SK-N-SH treated with all-trans-retinoic acid at 6 μM for 48 hours (cell line): ENCODE measurements at regions not wholly inside any gene's neighbourhood (a gene's known extent, or its start where the extent isn't known, plus 50 kb on each side); places are given as distances from the start of the nearest gene placed in this dataset.

Experiments
- ATAC-seq: fragments of 200-7000 bp; cut with Tn5 transposase; 3 replicates; pipeline ENCODE4 v1.9.1; 2020; ENCODE audit warnings: mild to moderate bottlenecking, moderate library complexity
- ARNTL ChIP-seq: fragments of 450-650 bp; formaldehyde crosslinking; IDR thresholded peaks from 2 replicates; pipeline ENCODE4 v1.5.0; 2020; ENCODE audit warnings: low read depth, mild to moderate bottlenecking, moderate library complexity, borderline replicate concordance
- BACH2 ChIP-seq: fragments of 250-450 bp; sonication (Bioruptor Pico); IDR thresholded peaks from 2 replicates; pipeline ENCODE4 v1.9.0; 2021; ENCODE audit warnings: mild to moderate bottlenecking, borderline replicate concordance
- CSDC2 ChIP-seq: fragments of 250-450 bp; sonication (Bioruptor Pico); IDR thresholded peaks from 2 replicates; pipeline ENCODE4 v1.5.0; 2020; ENCODE audit warnings: mild to moderate bottlenecking, moderate library complexity
- ESRRG ChIP-seq: fragments of 250-450 bp; sonication (Bioruptor Pico); IDR thresholded peaks from 2 replicates; pipeline ENCODE4 v1.6.1; 2021; ENCODE audit warnings: mild to moderate bottlenecking
- GLIS3 ChIP-seq: fragments of 250-450 bp; sonication (Bioruptor Pico); IDR thresholded peaks from 2 replicates; pipeline ENCODE4 v1.5.0; 2020; ENCODE audit warnings: mild to moderate bottlenecking, moderate library complexity
- ISL1 ChIP-seq: fragments of 250-450 bp; sonication (Bioruptor Pico); IDR thresholded peaks from 2 replicates; pipeline ENCODE4 v2.1.2; 2022; ENCODE audit warnings: mild to moderate bottlenecking, moderate library complexity
- OSR1 ChIP-seq: fragments of 250-450 bp; sonication (Bioruptor Pico); IDR thresholded peaks from 2 replicates; pipeline ENCODE4 v1.8.0; 2022; ENCODE audit warnings: moderate library complexity, mild to moderate bottlenecking, inconsistent platforms
- PPARA ChIP-seq: fragments of 250-450 bp; sonication (Bioruptor Pico); IDR thresholded peaks from 2 replicates; pipeline ENCODE4 v1.5.0; 2020; ENCODE audit warnings: mild to moderate bottlenecking, borderline replicate concordance
- RARB ChIP-seq: fragments of 250-450 bp; sonication (Bioruptor Pico); IDR thresholded peaks from 2 replicates; pipeline ENCODE4 v1.8.0; 2021; ENCODE audit warnings: mild to moderate bottlenecking, moderate library complexity
- SNAI2 ChIP-seq: fragments of 250-450 bp; sonication (Bioruptor Pico); IDR thresholded peaks from 2 replicates; pipeline ENCODE4 v1.5.0; 2020; ENCODE audit warnings: mild to moderate bottlenecking, moderate library complexity
- TCF4 ChIP-seq: fragments of 250-450 bp; sonication (Bioruptor Pico); IDR thresholded peaks from 2 replicates; pipeline ENCODE4 v1.8.0; 2021; ENCODE audit warnings: mild to moderate bottlenecking, moderate library complexity, borderline replicate concordance
- TOX ChIP-seq: fragments of 250-450 bp; sonication (Bioruptor Pico); IDR thresholded peaks from 2 replicates; pipeline ENCODE4 v1.8.0; 2021; ENCODE audit warnings: mild to moderate bottlenecking, moderate library complexity, borderline replicate concordance
- ZC3H10 ChIP-seq: fragments of 250-450 bp; sonication (Bioruptor Pico); IDR thresholded peaks from 2 replicates; pipeline ENCODE4 v1.5.1; 2021; ENCODE audit warnings: mild to moderate bottlenecking, moderate library complexity
- ZFP3 ChIP-seq: fragments of 250-450 bp; sonication (Bioruptor Pico); IDR thresholded peaks from 2 replicates; pipeline ENCODE4 v1.5.0; 2020; ENCODE audit warnings: mild to moderate bottlenecking, moderate library complexity
- ZFP30 ChIP-seq: fragments of 450-650 bp; formaldehyde crosslinking; IDR thresholded peaks from 2 replicates; pipeline ENCODE4 v1.5.0; 2022; ENCODE audit warnings: mild to moderate bottlenecking, moderate library complexity
- ZNF565 ChIP-seq: fragments of 450-650 bp; formaldehyde crosslinking; conservative IDR thresholded peaks from 2 replicates; pipeline ENCODE4 v1.5.0; 2020; ENCODE audit warnings: low read depth, mild to moderate bottlenecking, moderate library complexity
- ZNF8 ChIP-seq: fragments of 450-650 bp; formaldehyde crosslinking; IDR thresholded peaks from 2 replicates; pipeline ENCODE4 v1.5.0; 2020; ENCODE audit warnings: mild to moderate bottlenecking, moderate library complexity
- TF ChIP-seq, protein P1 (sequence below): fragments of 250-450 bp; sonication (Bioruptor Pico); IDR thresholded peaks from 2 replicates; pipeline ENCODE4 v1.5.1; 2021; ENCODE audit warnings: mild to moderate bottlenecking, moderate library complexity
- TF ChIP-seq, protein P2 (sequence below): fragments of 250-450 bp; sonication (Bioruptor Pico); IDR thresholded peaks from 2 replicates; pipeline ENCODE4 v1.5.1; 2020; ENCODE audit warnings: low read depth, mild to moderate bottlenecking, moderate library complexity
- TF ChIP-seq, protein P3 (sequence below): fragments of 250-450 bp; sonication (Bioruptor Pico); IDR thresholded peaks from 2 replicates; pipeline ENCODE4 v1.5.0; 2020; ENCODE audit warnings: mild to moderate bottlenecking, moderate library complexity
- TF ChIP-seq, protein P4 (sequence below): fragments of 250-450 bp; sonication (Bioruptor Pico); IDR thresholded peaks from 2 replicates; pipeline ENCODE4 v1.8.0; 2021; ENCODE audit warnings: low read depth, mild to moderate bottlenecking, moderate library complexity, borderline replicate concordance

DNA sequence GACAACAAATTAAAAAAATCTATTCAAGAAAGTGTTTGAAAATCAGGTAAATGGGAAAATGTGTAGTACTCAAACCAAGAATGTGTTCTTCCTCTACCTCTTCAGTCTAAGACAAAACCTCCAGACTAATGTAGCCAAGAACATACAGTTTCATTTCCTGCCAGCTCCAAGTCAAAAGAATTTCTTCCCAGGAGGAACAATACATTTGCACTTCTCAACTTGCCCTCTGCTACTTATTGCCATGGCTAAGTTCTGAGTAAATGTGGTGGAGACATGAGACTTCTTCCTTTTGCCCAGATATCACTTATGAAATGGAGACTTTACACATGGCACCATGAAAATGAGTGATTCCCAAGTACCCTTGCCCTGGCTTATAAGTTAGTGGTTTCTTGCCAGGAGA, 2112.2 kb upstream of the C9orf72 start:
- ATAC-seq: no peak
- TF ChIP-seq GLIS3 (CRISPR knock-in tag) (no peak), TOX (no peak), CSDC2 (CRISPR knock-in tag) (no peak), ISL1 (CRISPR knock-in tag) (no peak), ESRRG (no peak), BACH2 (CRISPR knock-in tag) (no peak), TCF4 (CRISPR knock-in tag) (no peak), SNAI2 (CRISPR knock-in tag) (no peak), PPARA (CRISPR knock-in tag) (no peak), ZFP30 (CRISPR knock-in tag) (no peak), ZFP3 (no peak), ZNF565 (CRISPR knock-in tag) (no peak), RARB (CRISPR knock-in tag) (no peak), OSR1 (CRISPR knock-in tag) (no peak)
- TF ChIP-seq, protein P1, sequence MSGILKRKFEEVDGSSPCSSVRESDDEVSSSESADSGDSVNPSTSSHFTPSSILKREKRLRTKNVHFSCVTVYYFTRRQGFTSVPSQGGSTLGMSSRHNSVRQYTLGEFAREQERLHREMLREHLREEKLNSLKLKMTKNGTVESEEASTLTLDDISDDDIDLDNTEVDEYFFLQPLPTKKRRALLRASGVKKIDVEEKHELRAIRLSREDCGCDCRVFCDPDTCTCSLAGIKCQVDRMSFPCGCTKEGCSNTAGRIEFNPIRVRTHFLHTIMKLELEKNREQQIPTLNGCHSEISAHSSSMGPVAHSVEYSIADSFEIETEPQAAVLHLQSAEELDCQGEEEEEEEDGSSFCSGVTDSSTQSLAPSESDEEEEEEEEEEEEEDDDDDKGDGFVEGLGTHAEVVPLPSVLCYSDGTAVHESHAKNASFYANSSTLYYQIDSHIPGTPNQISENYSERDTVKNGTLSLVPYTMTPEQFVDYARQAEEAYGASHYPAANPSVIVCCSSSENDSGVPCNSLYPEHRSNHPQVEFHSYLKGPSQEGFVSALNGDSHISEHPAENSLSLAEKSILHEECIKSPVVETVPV: no peak
- TF ChIP-seq, protein P2, sequence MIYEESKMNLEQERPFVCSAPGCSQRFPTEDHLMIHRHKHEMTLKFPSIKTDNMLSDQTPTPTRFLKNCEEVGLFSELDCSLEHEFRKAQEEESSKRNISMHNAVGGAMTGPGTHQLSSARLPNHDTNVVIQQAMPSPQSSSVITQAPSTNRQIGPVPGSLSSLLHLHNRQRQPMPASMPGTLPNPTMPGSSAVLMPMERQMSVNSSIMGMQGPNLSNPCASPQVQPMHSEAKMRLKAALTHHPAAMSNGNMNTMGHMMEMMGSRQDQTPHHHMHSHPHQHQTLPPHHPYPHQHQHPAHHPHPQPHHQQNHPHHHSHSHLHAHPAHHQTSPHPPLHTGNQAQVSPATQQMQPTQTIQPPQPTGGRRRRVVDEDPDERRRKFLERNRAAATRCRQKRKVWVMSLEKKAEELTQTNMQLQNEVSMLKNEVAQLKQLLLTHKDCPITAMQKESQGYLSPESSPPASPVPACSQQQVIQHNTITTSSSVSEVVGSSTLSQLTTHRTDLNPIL: no peak
- TF ChIP-seq, protein P3, sequence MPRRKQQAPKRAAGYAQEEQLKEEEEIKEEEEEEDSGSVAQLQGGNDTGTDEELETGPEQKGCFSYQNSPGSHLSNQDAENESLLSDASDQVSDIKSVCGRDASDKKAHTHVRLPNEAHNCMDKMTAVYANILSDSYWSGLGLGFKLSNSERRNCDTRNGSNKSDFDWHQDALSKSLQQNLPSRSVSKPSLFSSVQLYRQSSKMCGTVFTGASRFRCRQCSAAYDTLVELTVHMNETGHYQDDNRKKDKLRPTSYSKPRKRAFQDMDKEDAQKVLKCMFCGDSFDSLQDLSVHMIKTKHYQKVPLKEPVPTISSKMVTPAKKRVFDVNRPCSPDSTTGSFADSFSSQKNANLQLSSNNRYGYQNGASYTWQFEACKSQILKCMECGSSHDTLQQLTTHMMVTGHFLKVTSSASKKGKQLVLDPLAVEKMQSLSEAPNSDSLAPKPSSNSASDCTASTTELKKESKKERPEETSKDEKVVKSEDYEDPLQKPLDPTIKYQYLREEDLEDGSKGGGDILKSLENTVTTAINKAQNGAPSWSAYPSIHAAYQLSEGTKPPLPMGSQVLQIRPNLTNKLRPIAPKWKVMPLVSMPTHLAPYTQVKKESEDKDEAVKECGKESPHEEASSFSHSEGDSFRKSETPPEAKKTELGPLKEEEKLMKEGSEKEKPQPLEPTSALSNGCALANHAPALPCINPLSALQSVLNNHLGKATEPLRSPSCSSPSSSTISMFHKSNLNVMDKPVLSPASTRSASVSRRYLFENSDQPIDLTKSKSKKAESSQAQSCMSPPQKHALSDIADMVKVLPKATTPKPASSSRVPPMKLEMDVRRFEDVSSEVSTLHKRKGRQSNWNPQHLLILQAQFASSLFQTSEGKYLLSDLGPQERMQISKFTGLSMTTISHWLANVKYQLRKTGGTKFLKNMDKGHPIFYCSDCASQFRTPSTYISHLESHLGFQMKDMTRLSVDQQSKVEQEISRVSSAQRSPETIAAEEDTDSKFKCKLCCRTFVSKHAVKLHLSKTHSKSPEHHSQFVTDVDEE (CRISPR knock-in tag): no peak

DNA sequence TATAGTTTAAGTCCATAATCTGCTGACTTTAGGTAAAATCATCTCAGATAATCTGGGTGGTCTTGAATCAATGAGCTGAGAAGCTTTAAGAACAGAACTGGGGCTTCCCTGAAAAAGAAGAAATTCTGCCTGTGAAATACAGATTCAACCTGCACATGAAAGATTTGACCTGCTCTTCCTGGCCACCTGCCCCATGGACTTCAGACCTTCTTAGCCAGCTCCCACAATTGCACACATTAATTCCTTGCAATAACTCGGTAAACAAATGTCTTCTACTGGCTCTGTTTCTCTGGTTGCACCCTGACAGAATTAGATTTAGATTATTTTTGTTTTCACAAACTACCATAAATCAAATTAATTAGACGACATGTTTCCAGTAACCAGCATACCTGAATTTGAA, 2117.9 kb upstream of the C9orf72 start:
- TF ChIP-seq ZFP3 (no peak), ZC3H10 (CRISPR knock-in tag) (no peak), ZNF8 (CRISPR knock-in tag) (no peak), TOX (no peak), RARB (CRISPR knock-in tag) (no peak), CSDC2 (CRISPR knock-in tag) (no peak), ARNTL (CRISPR knock-in tag) (no peak), OSR1 (CRISPR knock-in tag) (no peak)
- TF ChIP-seq, protein P4, sequence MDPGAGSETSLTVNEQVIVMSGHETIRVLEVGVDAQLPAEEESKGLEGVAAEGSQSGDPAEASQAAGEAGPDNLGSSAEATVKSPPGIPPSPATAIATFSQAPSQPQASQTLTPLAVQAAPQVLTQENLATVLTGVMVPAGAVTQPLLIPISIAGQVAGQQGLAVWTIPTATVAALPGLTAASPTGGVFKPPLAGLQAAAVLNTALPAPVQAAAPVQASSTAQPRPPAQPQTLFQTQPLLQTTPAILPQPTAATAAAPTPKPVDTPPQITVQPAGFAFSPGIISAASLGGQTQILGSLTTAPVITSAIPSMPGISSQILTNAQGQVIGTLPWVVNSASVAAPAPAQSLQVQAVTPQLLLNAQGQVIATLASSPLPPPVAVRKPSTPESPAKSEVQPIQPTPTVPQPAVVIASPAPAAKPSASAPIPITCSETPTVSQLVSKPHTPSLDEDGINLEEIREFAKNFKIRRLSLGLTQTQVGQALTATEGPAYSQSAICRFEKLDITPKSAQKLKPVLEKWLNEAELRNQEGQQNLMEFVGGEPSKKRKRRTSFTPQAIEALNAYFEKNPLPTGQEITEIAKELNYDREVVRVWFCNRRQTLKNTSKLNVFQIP: no peak
- TF ChIP-seq, protein P2: no peak
- TF ChIP-seq, protein P3 (CRISPR knock-in tag): no peak
- ATAC-seq: no peak
